B cell (primary cell): ENCODE measurements at regions not wholly inside any gene's neighbourhood (a gene's known extent, or its start where the extent isn't known, plus 50 kb on each side); places are given as distances from the start of the nearest gene placed in this dataset.

Experiments
- ATAC-seq: fragments of 200-7000 bp; cut with Tn5 transposase; one replicate; pipeline ENCODE4 v1.10.0; 2021; ENCODE audit warnings: low read depth, mild to moderate bottlenecking, moderate number of reproducible peaks, moderate library complexity
- CTCF ChIA-PET: fragments of 350-600 bp; sonication (Branson Sonifier 250); formaldehyde crosslinking; loops from one replicate; lab custom pipeline; 2021; ENCODE audit warnings: antibody characterized with exemption, inconsistent platforms; lab: Charles Lee
- POLR2A ChIA-PET: fragments of 350-600 bp; sonication (Branson Sonifier 250); formaldehyde crosslinking; loops from one replicate; lab custom pipeline; 2021; ENCODE audit warnings: antibody characterized with exemption; lab: Charles Lee
- DNase-seq: peaks from one replicate; pipeline ENCODE4 v3.0.0; 2013
- H2AFZ ChIP-seq: 2 replicates; pipeline ENCODE4 v1.6.1; 2012; ENCODE audit warnings: mild to moderate bottlenecking, low read depth, low read length; ENCODE audit not compliant: insufficient read depth, poor library complexity, severe bottlenecking
- H3K27ac ChIP-seq, 2 donors: 1 replicate in 1 of 2; 2 replicates in 1 of 2; pipeline ENCODE4 v1.5.1; 2012 to 2013; ENCODE audit warnings: low read length in 2 of 2, mild to moderate bottlenecking in 2 of 2, moderate library complexity in 1 of 2
- H3K27me3 ChIP-seq, 4 experiments: fragments of 200-600 bp in 1 of 4; sonication (generic) in 1 of 4; replicated peaks in 1 of 4; 1 replicate in 2 of 4; 2 replicates in 2 of 4; pipeline versions ENCODE4 v1.6.1 to v1.7.0; 2013 to 2016; ENCODE audit warnings: low read length in 3 of 4, mild to moderate bottlenecking in 2 of 4, mixed read lengths in 1 of 4, moderate library complexity in 1 of 4; ENCODE audit not compliant: insufficient read depth in 4 of 4, control insufficient read depth in 3 of 4; ENCODE audit errors: control extremely low read depth in 1 of 4
- H3K36me3 ChIP-seq, 2 experiments: replicated peaks in 1 of 2; 1 replicate in 1 of 2; 2 replicates in 1 of 2; pipeline versions ENCODE4 v1.6.1 to v1.7.1; 2013; ENCODE audit warnings: low read length in 1 of 2; ENCODE audit not compliant: insufficient read depth in 2 of 2, control insufficient read depth in 1 of 2; ENCODE audit errors: control extremely low read depth in 1 of 2, extremely low read depth in 1 of 2
- H3K4me1 ChIP-seq, 2 donors: fragments of 200-600 bp in 1 of 2; sonication (generic) in 1 of 2; 1 replicate in 1 of 2; 2 replicates in 1 of 2; pipeline versions ENCODE4 v1.5.1 to v1.6.1; 2013 to 2017; ENCODE audit warnings: low read length in 2 of 2; ENCODE audit not compliant: control insufficient read depth in 2 of 2, insufficient read depth in 2 of 2
- H3K4me2 ChIP-seq: replicated peaks from 2 replicates; pipeline ENCODE3; 2012; ENCODE audit warnings: mild to moderate bottlenecking, low read depth, low read length; ENCODE audit not compliant: poor library complexity, severe bottlenecking
- H3K4me3 ChIP-seq, 5 experiments: fragments of 200-600 bp in 1 of 5; sonication (generic) in 1 of 5; 1 replicate in 3 of 5; 2 replicates in 2 of 5; pipeline versions ENCODE4 v1.5.1 to v1.7.0; 2011 to 2016; ENCODE audit warnings: low read length in 4 of 5, mild to moderate bottlenecking in 4 of 5, low read depth in 2 of 5, control low read depth in 1 of 5, moderate library complexity in 1 of 5; ENCODE audit not compliant: insufficient read depth in 1 of 5; ENCODE audit errors: control extremely low read depth in 1 of 5, extremely low read depth in 1 of 5
- H3K79me2 ChIP-seq: fragments of 200-600 bp; sonication (generic); one replicate; pipeline ENCODE4 v1.6.0; 2016; ENCODE audit warnings: low read length; ENCODE audit not compliant: control insufficient read depth, insufficient read depth
- H3K9ac ChIP-seq: fragments of 200-600 bp; sonication (generic); 2 replicates; pipeline ENCODE4 v1.6.1; 2017; ENCODE audit warnings: mild to moderate bottlenecking, low read length, moderate library complexity
- H3K9me3 ChIP-seq, 3 donors: one replicate each; pipeline versions ENCODE4 v1.6.1 to v1.7.1; 2013; ENCODE audit warnings: low read length in 2 of 3; ENCODE audit not compliant: control insufficient read depth in 2 of 3, insufficient read depth in 1 of 3; ENCODE audit errors: control extremely low read depth in 1 of 3
- H4K20me1 ChIP-seq: 2 replicates; pipeline ENCODE4 v1.6.0; 2012; ENCODE audit warnings: mild to moderate bottlenecking, low read length; ENCODE audit not compliant: insufficient read depth, control insufficient read depth, poor library complexity, severe bottlenecking
- H3K27ac Mint-ChIP-seq: one replicate; pipeline ENCODE4 v1.8.0; 2021; ENCODE audit warnings: mixed read lengths
- H3K27me3 Mint-ChIP-seq: one replicate; pipeline ENCODE4 v1.8.0; 2021; ENCODE audit warnings: mixed read lengths
- H3K4me1 Mint-ChIP-seq: one replicate; pipeline ENCODE4 v1.8.0; 2021; ENCODE audit warnings: mixed read lengths
- H3K4me3 Mint-ChIP-seq: one replicate; pipeline ENCODE4 v1.8.0; 2021; ENCODE audit warnings: mixed read lengths
- H3K9me3 Mint-ChIP-seq: one replicate; pipeline ENCODE4 v1.8.0; 2022; ENCODE audit warnings: mixed read lengths; ENCODE audit not compliant: insufficient read depth
- CTCF ChIP-seq: fragments of 200-600 bp; IDR thresholded peaks from one replicate; pipeline ENCODE4 v1.8.0; 2022; ENCODE audit warnings: antibody characterized with exemption, mild to moderate bottlenecking
- EZH2 ChIP-seq: IDR thresholded peaks from 2 replicates; pipeline ENCODE4 v1.6.1; 2012; ENCODE audit warnings: borderline replicate concordance, low read depth, mild to moderate bottlenecking, moderate library complexity, low read length; ENCODE audit not compliant: insufficient read depth, poor library complexity, severe bottlenecking
- whole genome bisulfite sequencing: methylation state at CpG from one replicate; pipeline ENCODE4 v1.1.5; 2013; ENCODE audit warnings: missing lambda C conversion rate; ENCODE audit not compliant: insufficient coverage; 5-methylcytosine and 5-hydroxymethylcytosine counted together
- intact Hi-C: fragments of 100-400 bp; cut with micrococcal nuclease; formaldehyde crosslinking; loops from one replicate; pipeline ENCODE4 v1.10.0; 2022

DNA sequence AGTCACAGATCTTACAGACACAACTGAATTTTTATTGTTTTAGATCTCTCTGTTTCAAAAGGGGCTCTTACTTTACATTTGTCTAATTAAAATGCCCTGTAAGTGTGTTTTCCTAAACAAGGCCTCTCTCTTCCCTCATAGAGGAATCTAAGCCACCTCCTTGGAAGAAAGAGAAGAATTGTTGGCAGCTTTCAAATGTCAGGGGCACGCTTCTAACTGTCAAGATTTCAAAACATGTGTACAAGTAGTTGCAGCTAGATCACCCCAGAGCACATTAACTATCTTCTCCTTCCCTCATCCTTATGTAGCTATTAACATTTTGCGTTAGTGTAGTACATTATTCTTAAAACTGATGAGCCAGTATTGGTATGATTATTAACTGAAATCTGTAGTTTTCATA is 266.5 kb upstream of the BOD1L1 start:
- Histone ChIP-seq H3K4me1 (no peaks in the 10 kb centered on the region), H3K4me3 (no peak overlapping the region), H3K4me2 (no peak overlapping the region), H3K9me3 (peaks cover 0 to 4% (median 0%) of the 10 kb centered on the region in 3 donors), H3K27me3 (no peaks in the 10 kb centered on the region), H3K36me3 (no peaks in the 10 kb centered on the region), H3K79me2 (no peaks in the 10 kb centered on the region), H3K9ac (no peak overlapping the region), H3K27ac (no peak overlapping the region), H4K20me1 (no peaks in the 10 kb centered on the region), H2AFZ (no peak overlapping the region)
- no peak overlapping the region for H3K27ac Mint-ChIP-seq
- H3K27me3 Mint-ChIP-seq = peaks cover 15% of the 10 kb centered on the region
- no CpG with 5 or more reads among the region's 2 CpGs for whole genome bisulfite sequencing
- CTCF ChIA-PET = no interaction called here
- POLR2A ChIA-PET = no interaction called here
- DNase-seq (no peak), ATAC-seq (no peak)
- intact Hi-C loops = no loop called here
- H3K9me3 Mint-ChIP-seq = no peaks in the 10 kb centered on the region
- TF ChIP-seq EZH2 (no peak), CTCF (no peak)
- no peak overlapping the region for H3K4me3 Mint-ChIP-seq
- H3K4me1 Mint-ChIP-seq = no peaks in the 10 kb centered on the region

GRCh38 chr4:13900780-13901179 is 273.3 kb upstream of the BOD1L1 start:
- H3K36me3 ChIP-seq = no peaks in the 10 kb centered on the region
- DNase-seq = no peak
- Mint-ChIP-seq H3K4me3 (no peak overlapping the region), H3K27me3 (peaks cover 9% of the 10 kb centered on the region), H3K27ac (no peak overlapping the region), H3K4me1 (no peaks in the 10 kb centered on the region), H3K9me3 (no peaks in the 10 kb centered on the region)
- intact Hi-C loops = no loop called here
- CTCF ChIA-PET = no interaction called here
- H3K27ac ChIP-seq = no peak overlapping the region
- ATAC-seq = no peak
- H3K4me2 ChIP-seq = no peak overlapping the region
- TF ChIP-seq CTCF = no peak
- TF ChIP-seq EZH2 = no peak
- H3K4me3 ChIP-seq = no peak overlapping the region
- H3K9ac ChIP-seq = no peak overlapping the region
- H3K9me3 ChIP-seq = no peaks in the 10 kb centered on the region
- H3K27me3 ChIP-seq = no peaks in the 10 kb centered on the region
- no peaks in the 10 kb centered on the region for H3K79me2 ChIP-seq
- no peaks in the 10 kb centered on the region for H4K20me1 ChIP-seq
- H3K4me1 ChIP-seq = no peaks in the 10 kb centered on the region
- 72% methylated on average over 2 of the region's 4 CpGs for WGBS
- no peak overlapping the region for H2AFZ ChIP-seq
- POLR2A ChIA-PET = no interaction called here
